BLaER1 (cell line): ENCODE measurements at regions not wholly inside any gene's neighbourhood (a gene's known extent, or its start where the extent isn't known, plus 50 kb on each side); places are given as distances from the start of the nearest gene placed in this dataset.
"Not testable (repeated sequence)": the region's sequence is repeated elsewhere in the genome, so short reads cannot be mapped to it uniquely, and the experiment has no call there.

Experiments used
- H3K27ac ChIP-seq: shearing (Covaris generic); formaldehyde crosslinking; 2 replicates; pipeline ENCODE4 v1.8.1; 2022
- H3K27me3 ChIP-seq: shearing (Covaris generic); formaldehyde crosslinking; 2 replicates; pipeline ENCODE4 v1.8.1; 2022
- H3K36me3 ChIP-seq: shearing (Covaris generic); formaldehyde crosslinking; 2 replicates; pipeline ENCODE4 v1.8.1; 2022
- H3K4me1 ChIP-seq: shearing (Covaris generic); formaldehyde crosslinking; 2 replicates; pipeline ENCODE4 v1.8.1; 2022
- H3K4me2 ChIP-seq: shearing (Covaris generic); formaldehyde crosslinking; 2 replicates; pipeline ENCODE4 v1.8.1; 2022
- H3K4me3 ChIP-seq: shearing (Covaris generic); formaldehyde crosslinking; 2 replicates; pipeline ENCODE4 v1.8.1; 2022
- H3K9ac ChIP-seq: shearing (Covaris generic); formaldehyde crosslinking; 2 replicates; pipeline ENCODE4 v1.8.1; 2022
- H3K9me3 ChIP-seq: shearing (Covaris generic); formaldehyde crosslinking; 2 replicates; pipeline ENCODE4 v1.8.1; 2022
- H4K20me1 ChIP-seq: shearing (Covaris generic); formaldehyde crosslinking; 2 replicates; pipeline ENCODE4 v1.8.1; 2022
- Cebpa-rat ChIP-seq: shearing (Covaris generic); IDR thresholded peaks from 2 replicates; pipeline ENCODE4 v1.8.1; 2022

- Histone ChIP-seq H4K20me1 (no peaks in the 10 kb centered on the region), H3K9ac (no peak overlapping the region)
Observed at GRCh38 chr17:74119049-74119580, 84.4 kb upstream of the RPL38 start.

DNA sequence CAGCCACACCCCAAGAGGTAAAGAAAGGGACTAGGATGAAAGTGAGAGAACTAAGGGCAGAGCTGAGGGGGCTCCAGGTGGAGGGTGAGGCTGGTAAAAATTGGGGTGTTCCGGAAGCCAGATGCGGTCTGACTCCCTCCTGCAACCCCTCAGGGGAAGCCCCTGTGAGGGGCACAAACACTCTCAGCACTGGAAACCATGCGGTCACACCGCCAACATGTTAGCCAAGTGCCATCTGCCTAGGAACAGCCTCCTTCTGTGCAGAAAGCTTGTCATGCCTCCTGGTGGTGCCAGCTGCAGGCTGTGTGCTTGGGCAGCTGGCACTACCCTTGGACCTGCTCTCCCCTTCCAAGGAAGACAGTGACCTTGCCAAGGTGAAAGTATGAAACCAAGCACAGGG is 83.5 kb upstream of the RPL38 start:
- H3K36me3 ChIP-seq, result no peaks in the 10 kb centered on the region
- H4K20me1 ChIP-seq, result no peaks in the 10 kb centered on the region
- no peak for TF ChIP-seq Cebpa-rat
- no peaks in the 10 kb centered on the region for H3K9me3 ChIP-seq
- H3K27ac ChIP-seq, result no peak overlapping the region
- H3K4me3 ChIP-seq, result no peak overlapping the region
- no peak overlapping the region for H3K4me2 ChIP-seq
- H3K9ac ChIP-seq, result no peak overlapping the region
- H3K27me3 ChIP-seq, result no peaks in the 10 kb centered on the region
- H3K4me1 ChIP-seq, result peaks cover 18% of the 10 kb centered on the region; the same call in 1 of the 2 replicates

More at GRCh38 chr17:74119049-74119580, 84.4 kb upstream of the RPL38 start:
- no peak overlapping the region for H3K27ac ChIP-seq
- H3K9me3 ChIP-seq, result no peaks in the 10 kb centered on the region
- no peak for TF ChIP-seq Cebpa-rat
- no peak overlapping the region for H3K4me3 ChIP-seq
- H3K4me2 ChIP-seq, result no peak overlapping the region
- peaks cover 24% of the 10 kb centered on the region; the same call in 1 of the 2 replicates for H3K4me1 ChIP-seq
- no peaks in the 10 kb centered on the region for H3K36me3 ChIP-seq
- no peaks in the 10 kb centered on the region for H3K27me3 ChIP-seq

GRCh38 chr17:74123350-74123749 is 80.1 kb upstream of the RPL38 start:
- H3K4me2 ChIP-seq, result no peak overlapping the region
- H3K4me3 ChIP-seq, result no peak overlapping the region
- H3K4me1 ChIP-seq, result peaks cover 21% of the 10 kb centered on the region; the same call in 1 of the 2 replicates
- no peaks in the 10 kb centered on the region for H3K9me3 ChIP-seq
- TF ChIP-seq Cebpa-rat, result no peak
- H3K27me3 ChIP-seq, result no peaks in the 10 kb centered on the region
- H4K20me1 ChIP-seq, result no peaks in the 10 kb centered on the region
- no peaks in the 10 kb centered on the region for H3K36me3 ChIP-seq
- H3K27ac ChIP-seq, result no peak overlapping the region
- no peak overlapping the region for H3K9ac ChIP-seq

GRCh38 chr17:74123866-74124444 is 79.5 kb upstream of the RPL38 start:
- no peak for TF ChIP-seq Cebpa-rat
- H3K9me3 ChIP-seq, result no peaks in the 10 kb centered on the region
- H3K27ac ChIP-seq, result no peak overlapping the region
- no peak overlapping the region for H3K4me3 ChIP-seq
- peaks cover 21% of the 10 kb centered on the region; the same call in 1 of the 2 replicates for H3K4me1 ChIP-seq
- no peak overlapping the region for H3K4me2 ChIP-seq
- H4K20me1 ChIP-seq, result no peaks in the 10 kb centered on the region
- no peak overlapping the region for H3K9ac ChIP-seq
- no peaks in the 10 kb centered on the region for H3K27me3 ChIP-seq
- no peaks in the 10 kb centered on the region for H3K36me3 ChIP-seq

DNA sequence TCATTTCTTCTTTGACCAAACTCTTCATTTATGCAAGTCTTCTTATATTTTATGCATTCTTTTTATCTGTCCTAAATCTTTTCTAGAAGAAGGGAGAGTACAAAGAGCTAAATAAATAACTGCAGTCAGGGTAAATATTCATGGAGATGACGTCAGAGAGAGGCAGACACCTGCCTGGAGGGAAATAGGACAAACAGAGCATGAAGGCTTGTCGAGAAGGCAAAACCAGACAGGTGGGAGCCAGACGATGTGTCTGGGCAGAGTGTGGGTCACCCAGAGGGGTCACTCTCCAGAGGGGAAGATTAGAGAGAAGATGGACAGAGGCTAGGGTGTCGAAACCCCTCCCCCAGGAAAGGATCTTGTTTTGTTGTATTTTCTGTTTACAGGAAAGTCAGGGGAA is 78.3 kb upstream of the RPL38 start:
- Histone ChIP-seq H3K9me3 (no peaks in the 10 kb centered on the region), H3K9ac (no peak overlapping the region), H3K27me3 (no peaks in the 10 kb centered on the region), H3K4me2 (peak overlapping the region; percentile 23; the same call in 1 of the 2 replicates), H3K27ac (no peak overlapping the region), H3K36me3 (no peaks in the 10 kb centered on the region), H4K20me1 (no peaks in the 10 kb centered on the region), H3K4me1 (peaks cover 21% of the 10 kb centered on the region; the same call in 1 of the 2 replicates), H3K4me3 (no peak overlapping the region)
- TF ChIP-seq Cebpa-rat, result no peak

GRCh38 chr17:74126179-74126900 is 77.1 kb upstream of the RPL38 start:
- no peak overlapping the region for H3K4me3 ChIP-seq
- peaks cover 29% of the 10 kb centered on the region for H3K4me1 ChIP-seq
- H4K20me1 ChIP-seq, result no peaks in the 10 kb centered on the region
- 0 out of 2 replicates have a peak overlapping the region, but pooled peaks have one; percentile 7 for H3K4me2 ChIP-seq
- H3K9me3 ChIP-seq, result no peaks in the 10 kb centered on the region
- no peak for TF ChIP-seq Cebpa-rat
- H3K9ac ChIP-seq, result no peak overlapping the region
- H3K27ac ChIP-seq, result no peak overlapping the region
- no peaks in the 10 kb centered on the region for H3K27me3 ChIP-seq
- H3K36me3 ChIP-seq, result no peaks in the 10 kb centered on the region

GRCh38 chr17:74126959-74127358 is 76.5 kb upstream of the RPL38 start:
- Histone ChIP-seq H3K4me1 (peaks cover 35% of the 10 kb centered on the region), H3K36me3 (no peaks in the 10 kb centered on the region), H3K27me3 (no peaks in the 10 kb centered on the region), H3K27ac (no peak overlapping the region), H4K20me1 (no peaks in the 10 kb centered on the region), H3K9me3 (no peaks in the 10 kb centered on the region), H3K4me3 (no peak overlapping the region), H3K4me2 (no peak overlapping the region), H3K9ac (no peak overlapping the region)
- TF ChIP-seq Cebpa-rat, result no peak

DNA sequence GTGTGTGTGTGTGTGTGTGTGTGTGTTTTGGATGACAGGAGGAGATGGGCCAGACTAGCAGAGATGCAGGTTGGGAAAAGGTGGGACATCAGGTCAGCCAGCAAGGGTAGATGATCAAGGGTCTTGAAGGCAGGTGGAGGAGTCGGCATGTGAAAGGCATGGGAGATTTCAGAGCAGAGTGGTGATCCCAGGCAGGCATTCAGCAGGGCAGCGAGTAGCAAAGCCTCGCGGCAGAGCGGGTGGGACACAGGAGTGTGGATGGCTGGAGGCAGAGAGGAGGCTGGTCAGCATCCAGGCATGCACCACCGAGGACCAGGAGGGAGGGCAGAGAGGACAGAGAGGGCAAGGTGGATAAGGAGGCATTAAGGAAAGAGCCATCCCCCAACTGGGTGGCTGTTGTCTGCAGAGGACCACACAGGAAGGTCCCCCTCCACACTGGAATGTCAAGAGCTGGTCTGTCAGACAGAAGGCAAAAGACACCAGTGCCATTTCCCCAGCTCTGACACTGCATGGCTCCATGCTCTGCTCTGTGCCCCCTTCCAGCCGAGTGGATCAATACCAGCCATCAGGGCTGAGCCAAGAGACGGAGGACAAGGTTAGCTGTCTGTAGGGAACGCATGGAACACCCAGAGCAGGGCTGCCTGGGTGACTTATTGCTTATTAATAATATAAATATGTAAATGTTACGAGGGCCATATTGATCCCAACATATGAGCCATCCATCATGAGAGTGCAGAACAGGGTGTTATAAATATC is 74.8 kb upstream of the RPL38 start:
- H3K36me3 ChIP-seq, result no peaks in the 10 kb centered on the region
- H3K4me1 ChIP-seq, result peaks cover 32% of the 10 kb centered on the region
- no peak for TF ChIP-seq Cebpa-rat
- H3K27ac ChIP-seq, result no peak overlapping the region
- H3K9ac ChIP-seq, result no peak overlapping the region
- no peak overlapping the region for H3K4me3 ChIP-seq
- H4K20me1 ChIP-seq, result no peaks in the 10 kb centered on the region
- H3K9me3 ChIP-seq, result no peaks in the 10 kb centered on the region
- H3K27me3 ChIP-seq, result no peaks in the 10 kb centered on the region
- H3K4me2 ChIP-seq, result no peak overlapping the region

DNA sequence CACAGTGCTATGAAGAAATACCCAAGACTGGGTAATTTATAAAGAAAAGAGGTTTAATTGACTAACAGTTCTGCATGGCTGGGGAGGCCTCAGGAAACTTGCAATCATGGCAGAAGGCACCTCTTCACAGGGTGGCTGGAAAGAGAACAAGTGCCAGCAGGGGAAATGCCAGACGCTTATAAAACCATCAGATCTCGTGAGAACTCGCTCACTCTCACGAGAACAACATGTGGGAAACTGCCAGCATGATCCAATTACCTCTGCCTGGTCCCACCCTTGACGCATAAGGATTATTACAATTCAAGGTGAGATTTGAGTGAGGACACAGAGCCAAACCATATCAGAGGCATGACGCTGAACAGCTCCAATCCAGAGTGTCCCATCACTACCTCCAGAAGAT is 73.7 kb upstream of the RPL38 start:
- not testable (repeated sequence) for H3K27ac ChIP-seq, H3K4me2 ChIP-seq, H3K27me3 ChIP-seq, H3K9ac ChIP-seq, H4K20me1 ChIP-seq, H3K9me3 ChIP-seq, H3K36me3 ChIP-seq, H3K4me3 ChIP-seq
- peaks cover 33% of the 10 kb centered on the region for H3K4me1 ChIP-seq

GRCh38 chr17:74130276-74130675 is 73.2 kb upstream of the RPL38 start:
- H3K4me2 ChIP-seq, result no peak overlapping the region
- H3K9me3 ChIP-seq, result no peaks in the 10 kb centered on the region
- no peaks in the 10 kb centered on the region for H3K27me3 ChIP-seq
- no peak overlapping the region for H3K9ac ChIP-seq
- H4K20me1 ChIP-seq, result no peaks in the 10 kb centered on the region
- no peaks in the 10 kb centered on the region for H3K36me3 ChIP-seq
- H3K4me3 ChIP-seq, result no peak overlapping the region
- TF ChIP-seq Cebpa-rat, result no peak
- H3K27ac ChIP-seq, result no peak overlapping the region
- H3K4me1 ChIP-seq, result peaks cover 35% of the 10 kb centered on the region
